ENCODE measurements at regions not wholly inside any gene's neighbourhood (a gene's known extent, or its start where the extent isn't known, plus 50 kb on each side); places are given as distances from the start of the nearest gene placed in this dataset.

DNA sequence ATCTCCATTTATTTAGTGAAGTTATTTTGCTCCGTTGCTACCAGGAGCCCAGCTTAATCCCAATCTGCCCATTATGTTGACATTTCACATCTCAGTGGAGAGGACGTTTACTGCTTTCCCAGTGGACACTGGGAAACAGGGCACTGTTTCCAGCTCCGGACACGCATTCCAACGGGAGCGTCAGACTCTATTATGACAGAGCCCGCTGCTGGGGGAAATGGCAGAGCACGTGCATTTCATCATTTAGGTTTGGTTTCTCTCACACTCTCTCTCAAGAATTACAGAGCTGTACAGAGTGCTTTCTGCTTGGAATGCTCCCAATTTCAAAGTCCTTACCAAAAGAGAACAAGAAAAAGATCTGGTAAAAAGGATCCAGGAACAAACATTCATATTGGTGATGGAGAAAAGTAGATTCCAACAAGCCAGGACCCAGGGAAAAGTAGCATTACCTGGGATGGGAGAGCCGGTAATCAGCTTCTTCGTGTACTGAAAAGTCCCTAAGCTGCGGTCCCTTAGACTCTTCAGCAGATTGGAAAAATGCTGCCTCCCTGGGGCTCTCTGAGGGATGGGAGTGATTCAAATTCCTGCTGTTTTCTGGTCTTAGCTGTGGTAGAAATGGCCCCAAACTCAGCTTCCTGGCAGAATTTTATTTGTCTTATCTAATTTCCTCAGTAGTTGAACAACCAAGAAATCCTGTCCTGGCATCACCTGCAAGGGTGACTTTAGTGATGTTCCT lies 136.0 kb upstream of the THBS1 start:
- H3K4me3 ChIP-seq (ENCODE audit: low read depth, low read length, poor library complexity, severe bottlenecking) = no peak overlapping the region
- ChIA-PET POLR2A (interaction anchor here (0.7 kb wide), 1 partner anchor 59 kb away, joined by 3 read pairs; no protein-coding TSS in a partner anchor), CTCF (ENCODE audit: unreplicated experiment) (no interaction called here)
- H3K9me3 ChIP-seq (ENCODE audit: low read length) = no peaks in the 10 kb centered on the region
- no peak overlapping the region for H3K4me2 ChIP-seq (ENCODE audit: low read length)
- H3K27ac ChIP-seq (ENCODE audit: low read depth, low read length, poor library complexity, severe bottlenecking) = no peak overlapping the region
- DNase-seq (ENCODE audit: low spot score) = no peak
- no peaks in the 10 kb centered on the region for H3K4me1 ChIP-seq (ENCODE audit: insufficient read depth, low read length, poor library complexity, severe bottlenecking)
- no peaks in the 10 kb centered on the region for H4K20me1 ChIP-seq (ENCODE audit: insufficient read depth, low read length)
- H2AFZ ChIP-seq (ENCODE audit: low read length) = no peak overlapping the region
- intact Hi-C loops (cut with micrococcal nuclease; ENCODE audit: unreplicated experiment) = no loop called here
- no peaks in the 10 kb centered on the region for H3K79me2 ChIP-seq (ENCODE audit: insufficient read depth, low read depth, low read length)
- H3K9me2 ChIP-seq (ENCODE audit: insufficient read depth, low read length) = no peaks in the 10 kb centered on the region
- BruUV-seq (replicated peaks) = no TSS peak
- no peaks in the 10 kb centered on the region for H3K36me3 ChIP-seq (ENCODE audit: insufficient read depth, low read length)
- TF ChIP-seq, protein P1, sequence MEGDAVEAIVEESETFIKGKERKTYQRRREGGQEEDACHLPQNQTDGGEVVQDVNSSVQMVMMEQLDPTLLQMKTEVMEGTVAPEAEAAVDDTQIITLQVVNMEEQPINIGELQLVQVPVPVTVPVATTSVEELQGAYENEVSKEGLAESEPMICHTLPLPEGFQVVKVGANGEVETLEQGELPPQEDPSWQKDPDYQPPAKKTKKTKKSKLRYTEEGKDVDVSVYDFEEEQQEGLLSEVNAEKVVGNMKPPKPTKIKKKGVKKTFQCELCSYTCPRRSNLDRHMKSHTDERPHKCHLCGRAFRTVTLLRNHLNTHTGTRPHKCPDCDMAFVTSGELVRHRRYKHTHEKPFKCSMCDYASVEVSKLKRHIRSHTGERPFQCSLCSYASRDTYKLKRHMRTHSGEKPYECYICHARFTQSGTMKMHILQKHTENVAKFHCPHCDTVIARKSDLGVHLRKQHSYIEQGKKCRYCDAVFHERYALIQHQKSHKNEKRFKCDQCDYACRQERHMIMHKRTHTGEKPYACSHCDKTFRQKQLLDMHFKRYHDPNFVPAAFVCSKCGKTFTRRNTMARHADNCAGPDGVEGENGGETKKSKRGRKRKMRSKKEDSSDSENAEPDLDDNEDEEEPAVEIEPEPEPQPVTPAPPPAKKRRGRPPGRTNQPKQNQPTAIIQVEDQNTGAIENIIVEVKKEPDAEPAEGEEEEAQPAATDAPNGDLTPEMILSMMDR (conservative IDR thresholded peaks at IDR 0.05; ENCODE audit: low read length) = no peak
- TF ChIP-seq EZH2phosphoT487 (IDR thresholded peaks at IDR 0.05; ENCODE audit: borderline replicate concordance, low read depth, low read length) = no peak

DNA sequence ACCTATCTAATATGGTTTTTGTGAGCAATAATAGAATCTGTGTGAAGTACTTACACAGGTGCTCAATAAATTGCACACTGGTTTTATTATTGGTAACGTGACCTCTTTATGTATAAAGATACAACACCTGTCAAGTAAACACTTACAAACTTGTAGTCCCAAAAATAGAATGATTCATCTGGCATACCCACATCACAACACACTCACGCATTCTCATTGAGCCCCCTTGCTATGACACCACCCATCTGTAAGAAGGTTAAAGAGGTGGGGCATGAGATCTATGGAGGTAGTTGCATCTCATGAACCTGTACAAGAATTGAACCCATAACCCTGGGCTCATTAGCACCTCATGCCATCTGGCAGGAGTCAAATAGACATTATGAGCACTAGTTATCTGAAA lies 134.9 kb upstream of the THBS1 start:
- Histone ChIP-seq H3K79me2 (ENCODE audit: insufficient read depth, low read depth, low read length) (no peaks in the 10 kb centered on the region), H3K9me2 (ENCODE audit: insufficient read depth, low read length) (no peaks in the 10 kb centered on the region), H2AFZ (ENCODE audit: low read length) (no peak overlapping the region), H3K9me3 (ENCODE audit: low read length) (no peaks in the 10 kb centered on the region), H3K4me1 (ENCODE audit: insufficient read depth, low read length, poor library complexity, severe bottlenecking) (no peaks in the 10 kb centered on the region), H3K4me2 (ENCODE audit: low read length) (no peak overlapping the region), H3K36me3 (ENCODE audit: insufficient read depth, low read length) (no peaks in the 10 kb centered on the region), H4K20me1 (ENCODE audit: insufficient read depth, low read length) (no peaks in the 10 kb centered on the region), H3K27ac (ENCODE audit: low read depth, low read length, poor library complexity, severe bottlenecking) (no peak overlapping the region), H3K4me3 (ENCODE audit: low read depth, low read length, poor library complexity, severe bottlenecking) (no peak overlapping the region)
- intact Hi-C loops (cut with micrococcal nuclease; ENCODE audit: unreplicated experiment) = no loop called here
- ChIA-PET CTCF (ENCODE audit: unreplicated experiment) (no interaction called here), POLR2A (no interaction called here)
- TF ChIP-seq, protein P1 (conservative IDR thresholded peaks at IDR 0.05; ENCODE audit: low read length) = no peak
- TF ChIP-seq EZH2phosphoT487 (IDR thresholded peaks at IDR 0.05; ENCODE audit: borderline replicate concordance, low read depth, low read length) = no peak
- no peak for DNase-seq (ENCODE audit: low spot score)
- no TSS peak for BruUV-seq (replicated peaks)

DNA sequence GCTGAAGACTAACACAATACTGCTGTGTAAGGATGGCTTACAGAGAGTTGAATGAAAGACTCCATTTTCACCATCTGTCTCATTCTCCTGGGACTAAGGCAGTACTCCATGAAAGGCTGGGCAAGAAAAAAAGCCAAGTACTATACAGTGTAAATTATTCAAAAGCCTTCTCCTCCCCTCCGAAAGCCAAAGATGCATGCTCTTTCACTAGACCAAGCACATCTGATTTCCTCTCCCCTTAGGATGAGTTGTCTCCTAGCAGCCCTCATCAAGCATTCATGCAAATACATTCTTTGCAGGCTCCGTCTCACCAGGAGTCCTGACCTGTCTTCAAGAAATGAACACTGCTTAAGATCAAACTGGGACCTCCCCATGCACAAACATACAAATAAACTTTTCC lies 133.5 kb upstream of the THBS1 start:
- no peaks in the 10 kb centered on the region for H3K9me3 ChIP-seq (ENCODE audit: low read length)
- no peaks in the 10 kb centered on the region for H3K4me1 ChIP-seq (ENCODE audit: insufficient read depth, low read length, poor library complexity, severe bottlenecking)
- CTCF ChIA-PET (ENCODE audit: unreplicated experiment) = no interaction called here
- no peak overlapping the region for H3K4me2 ChIP-seq (ENCODE audit: low read length)
- DNase-seq (ENCODE audit: low spot score) = no peak
- no peaks in the 10 kb centered on the region for H3K36me3 ChIP-seq (ENCODE audit: insufficient read depth, low read length)
- H3K27ac ChIP-seq (ENCODE audit: low read depth, low read length, poor library complexity, severe bottlenecking) = no peak overlapping the region
- POLR2A ChIA-PET = no interaction called here
- no peaks in the 10 kb centered on the region for H3K9me2 ChIP-seq (ENCODE audit: insufficient read depth, low read length)
- H3K79me2 ChIP-seq (ENCODE audit: insufficient read depth, low read depth, low read length) = no peaks in the 10 kb centered on the region
- intact Hi-C loops (cut with micrococcal nuclease; ENCODE audit: unreplicated experiment) = no loop called here
- H2AFZ ChIP-seq (ENCODE audit: low read length) = no peak overlapping the region
- no peak overlapping the region for H3K4me3 ChIP-seq (ENCODE audit: low read depth, low read length, poor library complexity, severe bottlenecking)
- no peaks in the 10 kb centered on the region for H4K20me1 ChIP-seq (ENCODE audit: insufficient read depth, low read length)
- BruUV-seq (replicated peaks) = no TSS peak
- TF ChIP-seq, protein P1 (conservative IDR thresholded peaks at IDR 0.05; ENCODE audit: low read length) = no peak
- no peak for TF ChIP-seq EZH2phosphoT487 (IDR thresholded peaks at IDR 0.05; ENCODE audit: borderline replicate concordance, low read depth, low read length)

All from OCI-LY7 (cell line).